ENCODE measurements at regions not wholly inside any gene's neighbourhood (a gene's known extent, or its start where the extent isn't known, plus 50 kb on each side); places are given as distances from the start of the nearest gene placed in this dataset.

GRCh38 chr2:67625690-67626475 lies 228.8 kb downstream of the ETAA1 start:
- Histone ChIP-seq H3K27me3 (ENCODE audit: control insufficient read depth in 1 of 2, insufficient read depth in 2 of 2, low read length in 2 of 2) (no peaks in the 10 kb centered on the region), H3K4me1 (ENCODE audit: control insufficient read depth in 2 of 2, insufficient read depth in 2 of 2, low read length in 1 of 2) (no peaks in the 10 kb centered on the region), H3K9me3 (ENCODE audit: control insufficient read depth in 2 of 2, insufficient read depth in 1 of 2, low read depth in 1 of 2, low read length in 1 of 2) (no peaks in the 10 kb centered on the region), H3K27ac (ENCODE audit: low read depth in 2 of 2, low read length in 1 of 2) (no peak overlapping the region), H3K36me3 (ENCODE audit: control insufficient read depth in 2 of 2, insufficient read depth in 2 of 2, low read length in 1 of 2) (no peaks in the 10 kb centered on the region), H3K4me3 (ENCODE audit: low read depth in 1 of 2, low read length in 2 of 2) (no peak overlapping the region)
- whole genome bisulfite sequencing, 2 donors: 70 to 83% methylated on average over 5 of the region's 5 CpGs

GRCh38 chr2:67626656-67627055 lies 229.5 kb downstream of the ETAA1 start:
- H3K36me3 ChIP-seq (ENCODE audit: control insufficient read depth in 2 of 2, insufficient read depth in 2 of 2, low read length in 1 of 2): no peaks in the 10 kb centered on the region
- H3K27ac ChIP-seq (ENCODE audit: low read depth in 2 of 2, low read length in 1 of 2): no peak overlapping the region
- no peaks in the 10 kb centered on the region for H3K9me3 ChIP-seq (ENCODE audit: control insufficient read depth in 2 of 2, insufficient read depth in 1 of 2, low read depth in 1 of 2, low read length in 1 of 2)
- no peaks in the 10 kb centered on the region for H3K4me1 ChIP-seq (ENCODE audit: control insufficient read depth in 2 of 2, insufficient read depth in 2 of 2, low read length in 1 of 2)
- no peaks in the 10 kb centered on the region for H3K27me3 ChIP-seq (ENCODE audit: control insufficient read depth in 1 of 2, insufficient read depth in 2 of 2, low read length in 2 of 2)
- 59 to 63% methylated on average over 4 of the region's 4 CpGs for WGBS, 2 donors
- no peak overlapping the region for H3K4me3 ChIP-seq (ENCODE audit: low read depth in 1 of 2, low read length in 2 of 2)

- Histone ChIP-seq H3K27me3 (ENCODE audit: control insufficient read depth in 1 of 2, insufficient read depth in 2 of 2, low read length in 2 of 2) (no peaks in the 10 kb centered on the region), H3K36me3 (ENCODE audit: control insufficient read depth in 2 of 2, insufficient read depth in 2 of 2, low read length in 1 of 2) (no peaks in the 10 kb centered on the region), H3K4me3 (ENCODE audit: low read depth in 1 of 2, low read length in 2 of 2) (no peak overlapping the region), H3K27ac (ENCODE audit: low read depth in 2 of 2, low read length in 1 of 2) (no peak overlapping the region), H3K9me3 (ENCODE audit: control insufficient read depth in 2 of 2, insufficient read depth in 1 of 2, low read depth in 1 of 2, low read length in 1 of 2) (no peaks in the 10 kb centered on the region), H3K4me1 (ENCODE audit: control insufficient read depth in 2 of 2, insufficient read depth in 2 of 2, low read length in 1 of 2) (no peaks in the 10 kb centered on the region)
- 90 to 93% methylated on average over 3 of the region's 3 CpGs for WGBS, 2 donors
Measured at GRCh38 chr2:67627456-67628207, 230.5 kb downstream of the ETAA1 start.

GRCh38 chr2:67628892-67629291 lies 231.8 kb downstream of the ETAA1 start:
- H3K4me1 ChIP-seq (ENCODE audit: control insufficient read depth in 2 of 2, insufficient read depth in 2 of 2, low read length in 1 of 2): no peaks in the 10 kb centered on the region
- H3K4me3 ChIP-seq (ENCODE audit: low read depth in 1 of 2, low read length in 2 of 2): no peak overlapping the region
- H3K27me3 ChIP-seq (ENCODE audit: control insufficient read depth in 1 of 2, insufficient read depth in 2 of 2, low read length in 2 of 2): no peaks in the 10 kb centered on the region
- no peak overlapping the region for H3K27ac ChIP-seq (ENCODE audit: low read depth in 2 of 2, low read length in 1 of 2)
- no peaks in the 10 kb centered on the region for H3K36me3 ChIP-seq (ENCODE audit: control insufficient read depth in 2 of 2, insufficient read depth in 2 of 2, low read length in 1 of 2)
- H3K9me3 ChIP-seq (ENCODE audit: control insufficient read depth in 2 of 2, insufficient read depth in 1 of 2, low read depth in 1 of 2, low read length in 1 of 2): no peaks in the 10 kb centered on the region
- WGBS, 2 donors: 71 to 76% methylated on average over 1 of the region's 1 CpG

GRCh38 chr2:67631483-67631882 lies 234.3 kb downstream of the ETAA1 start:
- Histone ChIP-seq H3K27ac (ENCODE audit: low read depth in 2 of 2, low read length in 1 of 2) (no peak overlapping the region), H3K4me1 (ENCODE audit: control insufficient read depth in 2 of 2, insufficient read depth in 2 of 2, low read length in 1 of 2) (no peaks in the 10 kb centered on the region), H3K27me3 (ENCODE audit: control insufficient read depth in 1 of 2, insufficient read depth in 2 of 2, low read length in 2 of 2) (no peaks in the 10 kb centered on the region), H3K4me3 (ENCODE audit: low read depth in 1 of 2, low read length in 2 of 2) (no peak overlapping the region), H3K36me3 (ENCODE audit: control insufficient read depth in 2 of 2, insufficient read depth in 2 of 2, low read length in 1 of 2) (no peaks in the 10 kb centered on the region), H3K9me3 (ENCODE audit: control insufficient read depth in 2 of 2, insufficient read depth in 1 of 2, low read depth in 1 of 2, low read length in 1 of 2) (no peaks in the 10 kb centered on the region)

GRCh38 chr2:67633212-67633856 lies 236.2 kb downstream of the ETAA1 start:
- H3K27ac ChIP-seq (ENCODE audit: low read depth in 2 of 2, low read length in 1 of 2): no peak overlapping the region
- WGBS, 2 donors: 86 to 90% methylated on average over 3 of the region's 3 CpGs
- H3K9me3 ChIP-seq (ENCODE audit: control insufficient read depth in 2 of 2, insufficient read depth in 1 of 2, low read depth in 1 of 2, low read length in 1 of 2): no peaks in the 10 kb centered on the region
- no peaks in the 10 kb centered on the region for H3K27me3 ChIP-seq (ENCODE audit: control insufficient read depth in 1 of 2, insufficient read depth in 2 of 2, low read length in 2 of 2)
- no peak overlapping the region for H3K4me3 ChIP-seq (ENCODE audit: low read depth in 1 of 2, low read length in 2 of 2)
- H3K36me3 ChIP-seq (ENCODE audit: control insufficient read depth in 2 of 2, insufficient read depth in 2 of 2, low read length in 1 of 2): no peaks in the 10 kb centered on the region
- no peaks in the 10 kb centered on the region for H3K4me1 ChIP-seq (ENCODE audit: control insufficient read depth in 2 of 2, insufficient read depth in 2 of 2, low read length in 1 of 2)

GRCh38 chr2:67638146-67638545 lies 241.0 kb downstream of the ETAA1 start:
- Histone ChIP-seq H3K4me3 (ENCODE audit: low read depth in 1 of 2, low read length in 2 of 2) (no peak overlapping the region), H3K27me3 (ENCODE audit: control insufficient read depth in 1 of 2, insufficient read depth in 2 of 2, low read length in 2 of 2) (no peaks in the 10 kb centered on the region), H3K4me1 (ENCODE audit: control insufficient read depth in 2 of 2, insufficient read depth in 2 of 2, low read length in 1 of 2) (no peaks in the 10 kb centered on the region), H3K27ac (ENCODE audit: low read depth in 2 of 2, low read length in 1 of 2) (no peak overlapping the region), H3K9me3 (ENCODE audit: control insufficient read depth in 2 of 2, insufficient read depth in 1 of 2, low read depth in 1 of 2, low read length in 1 of 2) (no peaks in the 10 kb centered on the region), H3K36me3 (ENCODE audit: control insufficient read depth in 2 of 2, insufficient read depth in 2 of 2, low read length in 1 of 2) (no peaks in the 10 kb centered on the region)
- 51 to 75% methylated on average over 3 of the region's 3 CpGs for WGBS, 2 donors

- WGBS, 2 donors: 58 to 67% methylated on average over 3 of the region's 3 CpGs
- Histone ChIP-seq H3K27ac (ENCODE audit: low read depth in 2 of 2, low read length in 1 of 2) (no peak overlapping the region), H3K36me3 (ENCODE audit: control insufficient read depth in 2 of 2, insufficient read depth in 2 of 2, low read length in 1 of 2) (no peaks in the 10 kb centered on the region), H3K4me1 (ENCODE audit: control insufficient read depth in 2 of 2, insufficient read depth in 2 of 2, low read length in 1 of 2) (no peaks in the 10 kb centered on the region), H3K27me3 (ENCODE audit: control insufficient read depth in 1 of 2, insufficient read depth in 2 of 2, low read length in 2 of 2) (no peaks in the 10 kb centered on the region), H3K4me3 (ENCODE audit: low read depth in 1 of 2, low read length in 2 of 2) (no peak overlapping the region), H3K9me3 (ENCODE audit: control insufficient read depth in 2 of 2, insufficient read depth in 1 of 2, low read depth in 1 of 2, low read length in 1 of 2) (peaks cover 0 to under 1% of the 10 kb centered on the region in 2 donors)
Measured at GRCh38 chr2:67641312-67642045, 244.3 kb downstream of the ETAA1 start.

- H3K4me3 ChIP-seq (ENCODE audit: low read depth in 1 of 2, low read length in 2 of 2): no peak overlapping the region
- H3K4me1 ChIP-seq (ENCODE audit: control insufficient read depth in 2 of 2, insufficient read depth in 2 of 2, low read length in 1 of 2): no peaks in the 10 kb centered on the region
- no peak overlapping the region for H3K27ac ChIP-seq (ENCODE audit: low read depth in 2 of 2, low read length in 1 of 2)
- H3K27me3 ChIP-seq (ENCODE audit: control insufficient read depth in 1 of 2, insufficient read depth in 2 of 2, low read length in 2 of 2): no peaks in the 10 kb centered on the region
- peaks cover 2 to 6% of the 10 kb centered on the region in 2 donors for H3K9me3 ChIP-seq (ENCODE audit: control insufficient read depth in 2 of 2, insufficient read depth in 1 of 2, low read depth in 1 of 2, low read length in 1 of 2)
- 39 to 41% methylated on average over 4 of the region's 4 CpGs for WGBS, 2 donors
- H3K36me3 ChIP-seq (ENCODE audit: control insufficient read depth in 2 of 2, insufficient read depth in 2 of 2, low read length in 1 of 2): no peaks in the 10 kb centered on the region
Measured at GRCh38 chr2:67642046-67642382, 244.9 kb downstream of the ETAA1 start.

Measured in esophagus (tissue), 2 donors.